ENCODE measurements at regions not wholly inside any gene's neighbourhood (a gene's known extent, or its start where the extent isn't known, plus 50 kb on each side); places are given as distances from the start of the nearest gene placed in this dataset.

GRCh38 chr6:88441346-88441745 is 275.2 kb upstream of the CNR1 start:
- no peaks in the 10 kb centered on the region for H3K36me3 ChIP-seq (ENCODE audit: control insufficient read depth, insufficient read depth, low read length)
- no peak overlapping the region for H3K27ac ChIP-seq (ENCODE audit: low read length)
- TF ChIP-seq, protein P1, sequence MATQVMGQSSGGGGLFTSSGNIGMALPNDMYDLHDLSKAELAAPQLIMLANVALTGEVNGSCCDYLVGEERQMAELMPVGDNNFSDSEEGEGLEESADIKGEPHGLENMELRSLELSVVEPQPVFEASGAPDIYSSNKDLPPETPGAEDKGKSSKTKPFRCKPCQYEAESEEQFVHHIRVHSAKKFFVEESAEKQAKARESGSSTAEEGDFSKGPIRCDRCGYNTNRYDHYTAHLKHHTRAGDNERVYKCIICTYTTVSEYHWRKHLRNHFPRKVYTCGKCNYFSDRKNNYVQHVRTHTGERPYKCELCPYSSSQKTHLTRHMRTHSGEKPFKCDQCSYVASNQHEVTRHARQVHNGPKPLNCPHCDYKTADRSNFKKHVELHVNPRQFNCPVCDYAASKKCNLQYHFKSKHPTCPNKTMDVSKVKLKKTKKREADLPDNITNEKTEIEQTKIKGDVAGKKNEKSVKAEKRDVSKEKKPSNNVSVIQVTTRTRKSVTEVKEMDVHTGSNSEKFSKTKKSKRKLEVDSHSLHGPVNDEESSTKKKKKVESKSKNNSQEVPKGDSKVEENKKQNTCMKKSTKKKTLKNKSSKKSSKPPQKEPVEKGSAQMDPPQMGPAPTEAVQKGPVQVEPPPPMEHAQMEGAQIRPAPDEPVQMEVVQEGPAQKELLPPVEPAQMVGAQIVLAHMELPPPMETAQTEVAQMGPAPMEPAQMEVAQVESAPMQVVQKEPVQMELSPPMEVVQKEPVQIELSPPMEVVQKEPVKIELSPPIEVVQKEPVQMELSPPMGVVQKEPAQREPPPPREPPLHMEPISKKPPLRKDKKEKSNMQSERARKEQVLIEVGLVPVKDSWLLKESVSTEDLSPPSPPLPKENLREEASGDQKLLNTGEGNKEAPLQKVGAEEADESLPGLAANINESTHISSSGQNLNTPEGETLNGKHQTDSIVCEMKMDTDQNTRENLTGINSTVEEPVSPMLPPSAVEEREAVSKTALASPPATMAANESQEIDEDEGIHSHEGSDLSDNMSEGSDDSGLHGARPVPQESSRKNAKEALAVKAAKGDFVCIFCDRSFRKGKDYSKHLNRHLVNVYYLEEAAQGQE (IDR thresholded peaks at IDR 0.05; ENCODE audit: insufficient read depth in 1 of 2, low read depth in 2 of 2, low read length in 1 of 2) = no peak
- TF ChIP-seq POLR2AphosphoS5 (IDR thresholded peaks at IDR 0.05; ENCODE audit: low read depth, low read length) (no peak), SIN3A (IDR thresholded peaks at IDR 0.05; ENCODE audit: borderline replicate concordance, insufficient read depth, low read depth, low read length) (no peak), TCF7L2 (IDR thresholded peaks at IDR 0.05; ENCODE audit: low read depth, low read length) (no peak)
- TF ChIP-seq, protein P2, sequence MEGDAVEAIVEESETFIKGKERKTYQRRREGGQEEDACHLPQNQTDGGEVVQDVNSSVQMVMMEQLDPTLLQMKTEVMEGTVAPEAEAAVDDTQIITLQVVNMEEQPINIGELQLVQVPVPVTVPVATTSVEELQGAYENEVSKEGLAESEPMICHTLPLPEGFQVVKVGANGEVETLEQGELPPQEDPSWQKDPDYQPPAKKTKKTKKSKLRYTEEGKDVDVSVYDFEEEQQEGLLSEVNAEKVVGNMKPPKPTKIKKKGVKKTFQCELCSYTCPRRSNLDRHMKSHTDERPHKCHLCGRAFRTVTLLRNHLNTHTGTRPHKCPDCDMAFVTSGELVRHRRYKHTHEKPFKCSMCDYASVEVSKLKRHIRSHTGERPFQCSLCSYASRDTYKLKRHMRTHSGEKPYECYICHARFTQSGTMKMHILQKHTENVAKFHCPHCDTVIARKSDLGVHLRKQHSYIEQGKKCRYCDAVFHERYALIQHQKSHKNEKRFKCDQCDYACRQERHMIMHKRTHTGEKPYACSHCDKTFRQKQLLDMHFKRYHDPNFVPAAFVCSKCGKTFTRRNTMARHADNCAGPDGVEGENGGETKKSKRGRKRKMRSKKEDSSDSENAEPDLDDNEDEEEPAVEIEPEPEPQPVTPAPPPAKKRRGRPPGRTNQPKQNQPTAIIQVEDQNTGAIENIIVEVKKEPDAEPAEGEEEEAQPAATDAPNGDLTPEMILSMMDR (IDR thresholded peaks at IDR 0.05) = no peak
- no peaks in the 10 kb centered on the region for H3K9me3 ChIP-seq (ENCODE audit: control insufficient read depth, insufficient read depth, low read depth, low read length)
- no peak for DNase-seq (ENCODE audit: low read depth, low spot score)
- in situ Hi-C loops (cut with HindIII; ENCODE audit: low pct_unique_long_range_greater_than_20kb, low sequenced_read_pairs) = no loop called here
- BruUV-seq (replicated peaks) = no TSS peak
- intact Hi-C loops (cut with micrococcal nuclease; ENCODE audit: unreplicated experiment) = no loop called here
- H3K27me3 ChIP-seq (ENCODE audit: control insufficient read depth, insufficient read depth, low read length) = no peaks in the 10 kb centered on the region
- CTCF ChIA-PET = no interaction called here
- no peak for ATAC-seq
- no peaks in the 10 kb centered on the region for H3K4me1 ChIP-seq (ENCODE audit: control insufficient read depth, insufficient read depth, low read length)
- no peak overlapping the region for H3K4me3 ChIP-seq (ENCODE audit: low read depth in 2 of 2, low read length in 2 of 2)
- POLR2A ChIA-PET = no interaction called here

DNA sequence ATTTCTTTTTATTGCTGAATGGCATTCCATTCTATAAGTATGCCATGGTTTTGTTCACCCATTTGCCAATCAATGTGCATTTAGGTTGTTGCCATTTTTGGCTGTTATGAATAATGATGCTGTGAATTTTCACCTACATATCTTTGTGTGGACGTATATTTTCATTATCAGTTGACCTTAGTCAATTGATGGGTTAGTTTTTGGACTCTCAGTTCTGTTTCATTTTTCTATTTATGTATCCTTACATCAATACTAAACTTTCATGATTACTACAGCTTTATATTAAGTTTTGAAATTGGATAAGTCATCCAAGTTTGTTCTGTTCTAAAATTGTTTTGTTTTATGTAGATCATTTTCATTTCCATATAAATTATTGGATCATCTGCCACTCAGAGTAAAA is 261.9 kb upstream of the CNR1 start:
- POLR2A ChIA-PET = no interaction called here
- intact Hi-C loops (cut with micrococcal nuclease; ENCODE audit: unreplicated experiment) = no loop called here

More for the DNA sequence above, 261.9 kb upstream of the CNR1 start:
- no peak for ATAC-seq
- DNase-seq (ENCODE audit: low read depth, low spot score) = no peak
- CTCF ChIA-PET = no interaction called here
- Histone ChIP-seq H3K27me3 (ENCODE audit: control insufficient read depth, insufficient read depth, low read length) (no peaks in the 10 kb centered on the region), H3K4me3 (ENCODE audit: low read depth in 2 of 2, low read length in 2 of 2) (no peak overlapping the region), H3K9me3 (ENCODE audit: control insufficient read depth, insufficient read depth, low read depth, low read length) (no peaks in the 10 kb centered on the region), H3K27ac (ENCODE audit: low read length) (no peak overlapping the region), H3K4me1 (ENCODE audit: control insufficient read depth, insufficient read depth, low read length) (no peaks in the 10 kb centered on the region), H3K36me3 (ENCODE audit: control insufficient read depth, insufficient read depth, low read length) (no peaks in the 10 kb centered on the region)
- in situ Hi-C loops (cut with HindIII; ENCODE audit: low pct_unique_long_range_greater_than_20kb, low sequenced_read_pairs) = no loop called here
- no TSS peak for BruUV-seq (replicated peaks)
- TF ChIP-seq, protein P1 (IDR thresholded peaks at IDR 0.05; ENCODE audit: insufficient read depth in 1 of 2, low read depth in 2 of 2, low read length in 1 of 2) = no peak
- TF ChIP-seq, protein P2 (IDR thresholded peaks at IDR 0.05) = no peak
- TF ChIP-seq POLR2AphosphoS5 (IDR thresholded peaks at IDR 0.05; ENCODE audit: low read depth, low read length) = no peak
- TF ChIP-seq TCF7L2 (IDR thresholded peaks at IDR 0.05; ENCODE audit: low read depth, low read length) = no peak
- TF ChIP-seq SIN3A (IDR thresholded peaks at IDR 0.05; ENCODE audit: borderline replicate concordance, insufficient read depth, low read depth, low read length) = no peak
